Hepatocyte (in vitro differentiated cells): ENCODE measurements at regions not wholly inside any gene's neighbourhood (a gene's known extent, or its start where the extent isn't known, plus 50 kb on each side); places are given as distances from the start of the nearest gene placed in this dataset.

Experiments used
- DNase-seq: peaks from one replicate; pipeline ENCODE4 v3.0.0-alpha.2; 2016; ENCODE audit warnings: low spot score
- H2AFZ ChIP-seq: fragments of 200-600 bp; sonication (generic); 2 replicates; pipeline ENCODE4 v1.6.0; 2016; ENCODE audit warnings: antibody characterized with exemption, mild to moderate bottlenecking
- H3K27ac ChIP-seq: fragments of 200-600 bp; sonication (generic); 2 replicates; pipeline ENCODE4 v1.5.1; 2016; ENCODE audit warnings: mild to moderate bottlenecking
- H3K27me3 ChIP-seq: fragments of 200-600 bp; sonication (generic); 2 replicates; pipeline ENCODE4 v1.6.1; 2016
- H3K36me3 ChIP-seq: fragments of 200-600 bp; sonication (generic); replicated peaks from 2 replicates; pipeline ENCODE4 v1.5.1; 2016; ENCODE audit warnings: low read depth; ENCODE audit not compliant: insufficient read depth
- H3K4me1 ChIP-seq: fragments of 200-600 bp; sonication (generic); 2 replicates; pipeline ENCODE4 v1.5.1; 2016; ENCODE audit warnings: mild to moderate bottlenecking, moderate library complexity; ENCODE audit not compliant: insufficient read depth
- H3K4me2 ChIP-seq: fragments of 200-600 bp; sonication (generic); 2 replicates; pipeline ENCODE4 v1.6.0; 2016
- H3K4me3 ChIP-seq: fragments of 200-600 bp; sonication (generic); 2 replicates; pipeline ENCODE4 v1.5.1; 2016; ENCODE audit warnings: mild to moderate bottlenecking
- H3K79me2 ChIP-seq: fragments of 200-600 bp; sonication (generic); 2 replicates; pipeline ENCODE4 v1.6.0; 2017; ENCODE audit warnings: mild to moderate bottlenecking
- H3K9me2 ChIP-seq: fragments of 200-600 bp; sonication (generic); replicated peaks from 2 replicates; pipeline ENCODE4 v1.6.0; 2017; ENCODE audit warnings: mild to moderate bottlenecking; ENCODE audit not compliant: insufficient read depth
- H3K9me3 ChIP-seq: fragments of 200-600 bp; sonication (generic); 2 replicates; pipeline ENCODE4 v1.5.1; 2016; ENCODE audit warnings: low read depth, mild to moderate bottlenecking
- H4K20me1 ChIP-seq: fragments of 200-600 bp; sonication (generic); 2 replicates; pipeline ENCODE4 v1.6.0; 2016; ENCODE audit warnings: mild to moderate bottlenecking; ENCODE audit not compliant: insufficient read depth, poor library complexity, severe bottlenecking
- CTCF ChIP-seq: fragments of 200-600 bp; sonication (generic); IDR thresholded peaks from 2 replicates; pipeline ENCODE4 v1.5.1; 2016; ENCODE audit warnings: antibody characterized with exemption, mild to moderate bottlenecking; ENCODE audit not compliant: poor library complexity
- EZH2 ChIP-seq: fragments of 200-600 bp; sonication (generic); IDR thresholded peaks from 2 replicates; pipeline ENCODE4 v1.6.1; 2016; ENCODE audit warnings: antibody characterized with exemption, mild to moderate bottlenecking, borderline replicate concordance
- EZH2phosphoT487 ChIP-seq: fragments of 200-600 bp; sonication (generic); IDR thresholded peaks from one replicate; pipeline ENCODE4 v1.6.1; 2018; ENCODE audit warnings: antibody characterized with exemption, mild to moderate bottlenecking, low read depth, moderate library complexity; ENCODE audit not compliant: unreplicated experiment, severe bottlenecking
- WGBS: methylation state at CpG from one replicate; pipeline ENCODE4 v1.1.6; 2016; ENCODE audit warnings: low lambda C conversion rate; ENCODE audit errors: missing lambda C conversion rate; 5-methylcytosine and 5-hydroxymethylcytosine counted together

- WGBS: 93% methylated on average over 38 of the region's 39 CpGs
- TF ChIP-seq CTCF (no peak), EZH2phosphoT487 (no peak), EZH2 (no peak)
- Histone ChIP-seq H4K20me1 (no peaks in the 10 kb centered on the region), H3K36me3 (no peaks in the 10 kb centered on the region), H3K9me2 (no peaks in the 10 kb centered on the region), H3K27me3 (no peaks in the 10 kb centered on the region), H3K27ac (no peak overlapping the region), H3K4me2 (no peak overlapping the region), H2AFZ (no peak overlapping the region), H3K9me3 (no peaks in the 10 kb centered on the region), H3K79me2 (no peaks in the 10 kb centered on the region), H3K4me3 (no peak overlapping the region), H3K4me1 (no peaks in the 10 kb centered on the region)
- DNase-seq: no peak
Observed at GRCh38 chr22:48535868-48536540, 1291.7 kb downstream of the BRD1 start.

DNA sequence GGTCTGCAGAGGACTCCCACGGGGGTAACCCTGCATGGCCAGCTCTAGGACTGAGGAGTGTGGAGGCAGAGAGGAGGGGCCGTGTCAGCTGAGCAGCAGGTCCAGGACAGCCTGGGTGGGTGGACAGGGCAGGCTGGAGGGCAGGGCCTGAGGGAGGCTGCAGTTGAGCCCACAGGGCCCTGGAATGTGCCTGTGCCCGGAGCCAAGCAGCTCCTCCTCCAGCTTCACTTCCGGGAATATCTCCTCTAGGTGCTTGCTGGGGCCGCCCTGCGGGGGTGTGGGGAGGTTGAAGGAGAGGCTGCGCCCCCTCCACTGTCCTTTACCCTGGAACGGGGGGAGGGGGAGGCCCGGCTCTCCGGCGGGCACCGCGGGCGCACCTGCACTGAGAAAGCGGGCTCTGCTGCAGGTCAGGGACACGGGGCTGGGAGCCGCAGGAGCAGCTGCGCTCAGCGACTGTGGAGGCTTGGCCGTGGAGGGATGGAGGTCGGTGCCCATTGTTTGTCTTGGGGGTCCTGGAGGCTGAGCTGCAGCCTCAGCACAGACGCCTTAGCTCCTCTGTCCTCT, 1293.2 kb downstream of the BRD1 start:
- H3K4me2 ChIP-seq: no peak overlapping the region
- no peak overlapping the region for H3K4me3 ChIP-seq
- H3K9me2 ChIP-seq: no peaks in the 10 kb centered on the region
- no peaks in the 10 kb centered on the region for H3K27me3 ChIP-seq
- 90% methylated on average over 18 of the region's 22 CpGs for WGBS
- H3K36me3 ChIP-seq: no peaks in the 10 kb centered on the region
- no peaks in the 10 kb centered on the region for H3K4me1 ChIP-seq
- H2AFZ ChIP-seq: no peak overlapping the region
- H3K79me2 ChIP-seq: no peaks in the 10 kb centered on the region
- no peaks in the 10 kb centered on the region for H4K20me1 ChIP-seq
- TF ChIP-seq EZH2phosphoT487: no peak
- TF ChIP-seq CTCF: no peak
- no peak for TF ChIP-seq EZH2
- no peak for DNase-seq
- H3K27ac ChIP-seq: no peak overlapping the region
- no peaks in the 10 kb centered on the region for H3K9me3 ChIP-seq

DNA sequence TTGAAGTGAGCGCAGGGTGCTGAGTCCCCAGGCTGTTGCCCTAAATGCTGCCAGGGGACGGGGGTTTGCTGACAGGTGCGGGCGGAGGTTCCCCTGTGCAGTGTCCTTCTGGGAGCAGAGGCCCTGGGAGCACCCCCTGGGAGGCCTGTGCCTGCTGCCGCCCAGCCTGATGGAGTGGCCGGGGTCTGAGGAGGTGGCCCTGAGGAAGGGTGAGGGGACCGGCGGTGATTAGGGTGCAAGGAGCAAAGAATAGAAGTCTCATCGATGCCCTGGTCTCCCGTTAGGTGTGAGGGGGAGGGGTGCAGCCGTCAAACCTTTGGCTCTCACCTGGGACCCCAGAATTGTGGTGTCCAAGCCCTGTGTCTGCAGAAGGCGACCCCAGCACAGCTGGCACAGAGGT, 1294.7 kb downstream of the BRD1 start:
- Histone ChIP-seq H4K20me1 (no peaks in the 10 kb centered on the region), H3K27ac (no peak overlapping the region), H3K36me3 (no peaks in the 10 kb centered on the region), H3K4me1 (no peaks in the 10 kb centered on the region), H3K9me3 (no peaks in the 10 kb centered on the region), H3K27me3 (no peaks in the 10 kb centered on the region), H3K4me2 (no peak overlapping the region), H2AFZ (no peak overlapping the region), H3K4me3 (no peak overlapping the region), H3K79me2 (no peaks in the 10 kb centered on the region), H3K9me2 (no peaks in the 10 kb centered on the region)
- no peak for DNase-seq
- 91% methylated on average over 12 of the region's 12 CpGs for WGBS
- no peak for TF ChIP-seq EZH2
- no peak for TF ChIP-seq EZH2phosphoT487
- TF ChIP-seq CTCF: no peak
